ENCODE measurements at regions not wholly inside any gene's neighbourhood (a gene's known extent, or its start where the extent isn't known, plus 50 kb on each side); places are given as distances from the start of the nearest gene placed in this dataset.

Small RNAs in the stretch of these regions (small RNA-seq; reads per million reads assigned to genes)
- 0 reads per million in 2 experiments for gene RF00322
- gene RN7SL292P: 0 reads per million in 2 experiments
- 0 reads per million in 2 experiments for gene ROBO2P1
